WI38 (cell line): ENCODE measurements at regions not wholly inside any gene's neighbourhood (a gene's known extent, or its start where the extent isn't known, plus 50 kb on each side); places are given as distances from the start of the nearest gene placed in this dataset.

Experiments
- H3K4me3 ChIP-seq: 2 replicates; pipeline ENCODE4 v1.5.1; 2011; ENCODE audit warnings: low read depth, mild to moderate bottlenecking, control low read depth, low read length
- TF ChIP-seq, protein P1 (sequence below): IDR thresholded peaks from 2 replicates; pipeline ENCODE4 v1.5.1; 2012; ENCODE audit warnings: low read depth, mild to moderate bottlenecking, control low read depth, low read length

DNA sequence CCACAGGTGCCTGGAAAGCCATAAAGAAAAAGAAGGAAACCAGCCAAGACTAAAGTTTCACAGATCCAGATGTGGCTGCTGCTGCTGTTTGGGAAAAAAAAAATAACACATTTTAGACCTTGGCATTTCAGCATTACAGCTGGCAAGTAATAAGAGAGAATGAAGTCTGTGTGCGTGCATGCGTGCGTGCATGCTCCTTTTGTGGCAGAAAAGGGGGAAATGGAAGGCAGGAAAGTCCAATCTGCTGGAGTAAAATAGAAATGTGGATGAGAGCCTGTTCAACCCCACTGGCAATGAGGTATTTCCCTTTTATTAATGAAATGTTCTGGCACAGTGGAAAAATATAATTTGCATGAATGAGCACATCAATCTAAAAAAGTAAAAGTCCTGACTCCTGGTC lies 137.0 kb upstream of the SEMA3A start:
- H3K4me3 ChIP-seq, result no peak overlapping the region
- TF ChIP-seq, protein P1, sequence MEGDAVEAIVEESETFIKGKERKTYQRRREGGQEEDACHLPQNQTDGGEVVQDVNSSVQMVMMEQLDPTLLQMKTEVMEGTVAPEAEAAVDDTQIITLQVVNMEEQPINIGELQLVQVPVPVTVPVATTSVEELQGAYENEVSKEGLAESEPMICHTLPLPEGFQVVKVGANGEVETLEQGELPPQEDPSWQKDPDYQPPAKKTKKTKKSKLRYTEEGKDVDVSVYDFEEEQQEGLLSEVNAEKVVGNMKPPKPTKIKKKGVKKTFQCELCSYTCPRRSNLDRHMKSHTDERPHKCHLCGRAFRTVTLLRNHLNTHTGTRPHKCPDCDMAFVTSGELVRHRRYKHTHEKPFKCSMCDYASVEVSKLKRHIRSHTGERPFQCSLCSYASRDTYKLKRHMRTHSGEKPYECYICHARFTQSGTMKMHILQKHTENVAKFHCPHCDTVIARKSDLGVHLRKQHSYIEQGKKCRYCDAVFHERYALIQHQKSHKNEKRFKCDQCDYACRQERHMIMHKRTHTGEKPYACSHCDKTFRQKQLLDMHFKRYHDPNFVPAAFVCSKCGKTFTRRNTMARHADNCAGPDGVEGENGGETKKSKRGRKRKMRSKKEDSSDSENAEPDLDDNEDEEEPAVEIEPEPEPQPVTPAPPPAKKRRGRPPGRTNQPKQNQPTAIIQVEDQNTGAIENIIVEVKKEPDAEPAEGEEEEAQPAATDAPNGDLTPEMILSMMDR, result no peak

GRCh38 chr7:84328571-84328970 lies 134.0 kb upstream of the SEMA3A start:
- H3K4me3 ChIP-seq, result no peak overlapping the region

GRCh38 chr7:84324136-84324630 lies 129.6 kb upstream of the SEMA3A start:
- TF ChIP-seq, protein P1, result no peak
- no peak overlapping the region for H3K4me3 ChIP-seq

More at GRCh38 chr7:84328571-84328970, 134.0 kb upstream of the SEMA3A start:
- TF ChIP-seq, protein P1, result no peak

DNA sequence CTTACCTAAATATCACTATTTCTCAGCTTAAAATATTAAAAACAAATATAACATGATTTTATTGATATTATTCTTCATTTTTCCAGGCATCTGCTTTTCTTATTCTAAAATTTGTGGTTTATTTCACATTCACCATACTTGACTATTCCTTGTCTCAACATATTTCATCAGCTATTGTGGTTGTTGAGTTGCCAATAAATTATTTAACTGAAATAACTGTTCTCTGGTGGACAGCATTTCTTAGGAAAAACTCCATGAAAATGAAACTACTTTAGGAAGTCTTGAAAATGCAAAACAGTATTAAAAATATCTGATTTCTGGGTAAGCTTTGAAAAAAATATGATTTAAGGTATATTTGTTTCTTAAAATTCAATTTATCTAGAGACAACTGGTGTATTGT lies 122.9 kb upstream of the SEMA3A start:
- TF ChIP-seq, protein P1, result no peak
- H3K4me3 ChIP-seq, result no peak overlapping the region

DNA sequence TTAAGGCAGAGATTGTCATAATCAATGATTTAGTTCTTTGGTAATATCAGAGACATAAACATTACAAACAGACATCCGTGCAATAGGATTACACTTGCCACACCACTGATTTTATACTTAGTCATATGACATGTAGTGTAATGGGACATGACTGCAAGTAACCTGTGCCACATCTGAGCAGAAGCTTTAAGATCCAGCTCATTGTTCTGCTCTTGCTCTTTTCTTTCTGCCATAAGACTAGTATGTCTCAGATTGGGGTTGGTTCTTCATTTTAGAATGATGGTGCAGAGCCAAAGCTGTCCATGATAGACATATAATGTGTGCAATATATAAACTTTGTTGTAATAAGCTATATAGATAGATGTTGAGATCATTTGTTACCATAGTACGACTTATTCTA lies 119.7 kb upstream of the SEMA3A start:
- H3K4me3 ChIP-seq, result no peak overlapping the region
- TF ChIP-seq, protein P1, result no peak

DNA sequence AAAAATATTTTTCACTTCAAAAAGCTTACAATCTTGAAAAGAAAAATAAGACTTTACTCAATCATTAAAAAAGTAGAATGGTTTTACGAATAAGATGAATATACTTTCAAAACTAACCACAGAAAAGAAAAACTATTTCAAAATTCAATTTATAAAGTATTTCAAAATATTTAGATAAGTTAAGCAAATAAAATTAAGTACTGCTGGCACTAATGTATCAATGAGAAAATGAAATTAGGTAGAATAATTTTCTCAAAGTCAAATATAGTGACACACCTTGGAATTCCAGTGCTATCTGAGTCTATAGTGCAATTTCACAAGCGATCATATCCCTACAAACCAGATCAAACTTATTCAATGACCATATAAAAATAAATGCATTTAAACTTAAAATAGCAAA lies 109.8 kb upstream of the SEMA3A start:
- no peak overlapping the region for H3K4me3 ChIP-seq
- TF ChIP-seq, protein P1, result no peak

DNA sequence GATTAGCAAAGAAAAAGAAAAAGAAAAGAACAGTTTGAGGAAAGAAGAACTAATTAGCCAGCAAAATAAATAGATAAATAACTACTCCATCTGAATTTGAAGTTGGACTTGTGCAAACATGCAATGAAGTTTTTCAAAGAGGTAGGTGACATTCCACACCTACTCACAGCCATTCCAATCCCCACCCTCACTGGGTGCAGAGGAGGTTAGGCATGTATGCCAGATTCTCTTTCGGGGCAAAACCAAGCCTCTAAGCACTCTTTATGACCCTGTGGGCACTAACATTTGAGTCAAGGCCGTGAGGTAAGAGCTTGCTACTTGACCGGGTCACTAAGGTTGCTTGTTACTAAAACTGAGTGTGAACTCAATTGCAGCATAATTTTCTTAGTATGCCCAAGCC lies 108.4 kb upstream of the SEMA3A start:
- H3K4me3 ChIP-seq, result no peak overlapping the region
- TF ChIP-seq, protein P1, result no peak
